Right lobe of liver (tissue), 6 donors: ENCODE measurements at regions not wholly inside any gene's neighbourhood (a gene's known extent, or its start where the extent isn't known, plus 50 kb on each side); places are given as distances from the start of the nearest gene placed in this dataset.

Source experiments
- ATAC-seq, 4 donors: fragments of 200-7000 bp; cut with Tn5 transposase; one replicate each; pipeline ENCODE4 v1.9.1; 2020; ENCODE audit warnings: mild to moderate bottlenecking in 4 of 4, moderate library complexity in 4 of 4
- DNase-seq, 3 donors: peaks; one replicate each; pipeline ENCODE4 v3.0.0-alpha.2; 2020
- H3K27ac ChIP-seq, 3 donors: fragments of 200-600 bp; one replicate each; pipeline ENCODE4 v1.8.0; 2022
- H3K27me3 ChIP-seq, 2 donors: fragments of 200-600 bp; one replicate each; pipeline ENCODE4 v1.8.0; 2022
- H3K36me3 ChIP-seq, 4 donors: fragments of 200-600 bp; sonication (generic) in 1 of 4; one replicate each; pipeline versions ENCODE4 v1.5.1 to v1.8.0; 2017 to 2022; ENCODE audit warnings: control low read depth in 1 of 4
- H3K4me1 ChIP-seq, 4 donors: fragments of 200-600 bp; sonication (generic) in 1 of 4; one replicate each; pipeline versions ENCODE4 v1.5.1 to v1.8.0; 2017 to 2022; ENCODE audit warnings: control low read depth in 1 of 4
- H3K4me3 ChIP-seq, 3 donors: fragments of 200-600 bp; one replicate each; pipeline ENCODE4 v1.8.0; 2022
- H3K9me3 ChIP-seq, 4 donors: fragments of 200-600 bp; sonication (generic) in 1 of 4; one replicate each; pipeline versions ENCODE4 v1.5.1 to v1.8.0; 2017 to 2022; ENCODE audit warnings: control low read depth in 1 of 4
- POLR2A ChIP-seq: fragments of 450-650 bp; IDR thresholded peaks from one replicate; pipeline ENCODE4 v1.6.1; 2017; ENCODE audit warnings: antibody characterized with exemption, mild to moderate bottlenecking
- WGBS: methylation state at CpG from one replicate; pipeline ENCODE4 v1.1.6; 2018; ENCODE audit warnings: low coverage, low lambda C conversion rate; ENCODE audit not compliant: insufficient coverage; ENCODE audit errors: missing lambda C conversion rate; 5-methylcytosine and 5-hydroxymethylcytosine counted together
- intact Hi-C, 2 donors: fragments of 100-400 bp; cut with DNase I; formaldehyde crosslinking; loops; one replicate each; pipeline versions ENCODE4 v1.11.2 to v1.14.1; 2022
- TF ChIP-seq, protein P1 (sequence below), 4 donors: fragments of 200-600 bp in 3 of 4; fragments of 450-650 bp in 1 of 4; IDR thresholded peaks; one replicate each; pipeline versions ENCODE4 v1.5.1 to v1.8.0; 2016 to 2022; ENCODE audit warnings: antibody characterized with exemption in 4 of 4, mild to moderate bottlenecking in 2 of 4
- donor health status: DM: no; HTN: yes; CAD: no.
- donor health status: DM: no; HTN: no; CAD: no.
- donor health status: DM: no; HTN: no; CAD: no.
- donor health status: DM: no; HTN: yes; CAD: no.
- donor health status: DM: no; HTN: yes; CAD: no.

GRCh38 chr6:147970970-147971369, 371.7 kb upstream of the SASH1 start:
- Histone ChIP-seq H3K27me3 (no peaks in the 10 kb centered on the region), H3K36me3 (no peaks in the 10 kb centered on the region), H3K4me3 (no peak overlapping the region), H3K9me3 (no peaks in the 10 kb centered on the region), H3K4me1 (no peaks in the 10 kb centered on the region), H3K27ac (no peak overlapping the region)
- no peak for TF ChIP-seq POLR2A
- TF ChIP-seq, protein P1, sequence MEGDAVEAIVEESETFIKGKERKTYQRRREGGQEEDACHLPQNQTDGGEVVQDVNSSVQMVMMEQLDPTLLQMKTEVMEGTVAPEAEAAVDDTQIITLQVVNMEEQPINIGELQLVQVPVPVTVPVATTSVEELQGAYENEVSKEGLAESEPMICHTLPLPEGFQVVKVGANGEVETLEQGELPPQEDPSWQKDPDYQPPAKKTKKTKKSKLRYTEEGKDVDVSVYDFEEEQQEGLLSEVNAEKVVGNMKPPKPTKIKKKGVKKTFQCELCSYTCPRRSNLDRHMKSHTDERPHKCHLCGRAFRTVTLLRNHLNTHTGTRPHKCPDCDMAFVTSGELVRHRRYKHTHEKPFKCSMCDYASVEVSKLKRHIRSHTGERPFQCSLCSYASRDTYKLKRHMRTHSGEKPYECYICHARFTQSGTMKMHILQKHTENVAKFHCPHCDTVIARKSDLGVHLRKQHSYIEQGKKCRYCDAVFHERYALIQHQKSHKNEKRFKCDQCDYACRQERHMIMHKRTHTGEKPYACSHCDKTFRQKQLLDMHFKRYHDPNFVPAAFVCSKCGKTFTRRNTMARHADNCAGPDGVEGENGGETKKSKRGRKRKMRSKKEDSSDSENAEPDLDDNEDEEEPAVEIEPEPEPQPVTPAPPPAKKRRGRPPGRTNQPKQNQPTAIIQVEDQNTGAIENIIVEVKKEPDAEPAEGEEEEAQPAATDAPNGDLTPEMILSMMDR (IDR thresholded peaks at IDR 0.05), result no peak
- WGBS, result 86% methylated on average over 1 of the region's 1 CpG
- ATAC-seq (no peak), DNase-seq (no peak)
- intact Hi-C loops, result no loop called here

DNA sequence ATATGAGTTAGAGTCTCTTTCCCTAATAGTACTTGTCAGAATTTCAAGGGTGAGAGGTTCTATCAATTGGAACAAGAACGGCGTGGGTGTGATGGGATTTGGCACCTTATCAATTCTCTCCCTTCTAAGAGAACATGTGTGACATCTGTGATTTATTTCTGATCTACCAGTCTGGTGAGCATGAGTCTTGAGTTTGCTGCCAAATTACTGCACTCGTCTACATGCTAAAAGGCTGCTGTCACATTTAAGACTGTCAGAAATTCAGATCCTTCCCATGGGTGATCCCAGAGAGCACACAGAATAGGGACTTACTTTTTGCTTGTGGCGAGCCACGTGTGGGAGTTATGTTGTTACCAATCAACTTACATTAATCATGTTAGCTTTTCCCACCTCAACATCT, 370.2 kb upstream of the SASH1 start:
- H3K9me3 ChIP-seq, result no peaks in the 10 kb centered on the region
- TF ChIP-seq POLR2A, result no peak
- no peaks in the 10 kb centered on the region for H3K27me3 ChIP-seq
- WGBS, result 69% methylated on average over 4 of the region's 5 CpGs
- H3K4me1 ChIP-seq, result no peaks in the 10 kb centered on the region
- H3K36me3 ChIP-seq, result no peaks in the 10 kb centered on the region
- H3K27ac ChIP-seq, result no peak overlapping the region
- DNase-seq, result no peak
- intact Hi-C loops, result no loop called here
- H3K4me3 ChIP-seq, result no peak overlapping the region
- ATAC-seq, result no peak

GRCh38 chr6:147973806-147974205, 368.8 kb upstream of the SASH1 start:
- intact Hi-C loops, result no loop called here
- H3K4me3 ChIP-seq, result no peak overlapping the region
- H3K27ac ChIP-seq, result no peak overlapping the region
- 55% methylated on average over 5 of the region's 5 CpGs for WGBS
- DNase-seq (no peak), ATAC-seq (no peak)
- TF ChIP-seq POLR2A, result no peak
- TF ChIP-seq, protein P1 (IDR thresholded peaks at IDR 0.05), result no peak
- no peaks in the 10 kb centered on the region for H3K27me3 ChIP-seq
- no peaks in the 10 kb centered on the region for H3K4me1 ChIP-seq
- no peaks in the 10 kb centered on the region for H3K36me3 ChIP-seq
- H3K9me3 ChIP-seq, result no peaks in the 10 kb centered on the region

DNA sequence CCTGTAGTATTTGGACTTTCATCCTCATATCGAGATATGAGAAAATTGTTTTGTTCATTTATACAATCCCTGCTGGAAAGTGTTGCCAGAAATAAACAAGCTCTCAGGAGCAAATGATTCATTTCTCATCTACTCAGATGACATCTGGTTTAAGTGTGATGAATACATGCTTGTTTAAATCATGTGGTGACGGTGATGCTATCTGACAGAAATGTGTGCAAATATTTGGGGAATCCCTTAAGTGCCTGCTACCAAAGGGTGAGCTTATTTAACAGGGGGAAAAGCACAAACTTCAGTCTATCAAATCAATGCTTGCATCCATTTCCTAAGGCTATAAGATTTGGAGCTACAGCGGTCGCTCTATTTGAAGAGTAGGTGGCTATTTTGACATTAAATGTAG, 368.3 kb upstream of the SASH1 start:
- TF ChIP-seq POLR2A, result no peak
- TF ChIP-seq, protein P1 (IDR thresholded peaks at IDR 0.05), result no peak
- ATAC-seq (no peak), DNase-seq (no peak)
- 54% methylated on average over 4 of the region's 4 CpGs for WGBS
- Histone ChIP-seq H3K27me3 (no peaks in the 10 kb centered on the region), H3K4me3 (no peak overlapping the region), H3K27ac (no peak overlapping the region), H3K4me1 (no peaks in the 10 kb centered on the region), H3K36me3 (no peaks in the 10 kb centered on the region), H3K9me3 (no peaks in the 10 kb centered on the region)
- intact Hi-C loops, result no loop called here

GRCh38 chr6:147977851-147978465, 364.7 kb upstream of the SASH1 start:
- Histone ChIP-seq H3K4me1 (no peaks in the 10 kb centered on the region), H3K27ac (no peak overlapping the region), H3K4me3 (no peak overlapping the region), H3K27me3 (no peaks in the 10 kb centered on the region), H3K36me3 (no peaks in the 10 kb centered on the region), H3K9me3 (no peaks in the 10 kb centered on the region)
- 35% methylated on average over 2 of the region's 5 CpGs for WGBS
- DNase-seq, result no peak
- TF ChIP-seq POLR2A, result no peak
- TF ChIP-seq, protein P1 (IDR thresholded peaks at IDR 0.05), result no peak
- no peak for ATAC-seq
- intact Hi-C loops, result no loop called here
